SJSA1 (cell line): ENCODE measurements at regions not wholly inside any gene's neighbourhood (a gene's known extent, or its start where the extent isn't known, plus 50 kb on each side); places are given as distances from the start of the nearest gene placed in this dataset.
"Not testable (repeated sequence)": the region's sequence is repeated elsewhere in the genome, so short reads cannot be mapped to it uniquely, and the experiment has no call there.

ENCODE experiments used
- DNase-seq, 2 experiments: peaks; one replicate each; pipeline ENCODE4 v3.0.0-alpha.2; 2015 to 2020; ENCODE audit warnings: low spot score in 2 of 2, low read depth in 1 of 2
- H3K27ac ChIP-seq: fragments of 250-450 bp; sonication (Bioruptor Pico); 2 replicates; pipeline ENCODE4 v1.5.1; 2020; ENCODE audit warnings: mild to moderate bottlenecking, moderate library complexity
- H3K27me3 ChIP-seq: fragments of 250-450 bp; sonication (Bioruptor Pico); replicated peaks from 2 replicates; pipeline ENCODE4 v1.5.1; 2020; ENCODE audit warnings: mild to moderate bottlenecking, moderate library complexity
- H3K36me3 ChIP-seq: fragments of 250-450 bp; sonication (Bioruptor Pico); 2 replicates; pipeline ENCODE4 v1.5.1; 2020; ENCODE audit warnings: mild to moderate bottlenecking
- H3K4me1 ChIP-seq: fragments of 250-450 bp; sonication (Bioruptor Pico); replicated peaks from 2 replicates; pipeline ENCODE4 v1.6.1; 2021; ENCODE audit warnings: mild to moderate bottlenecking
- H3K4me3 ChIP-seq: fragments of 250-450 bp; sonication (Bioruptor Pico); 2 replicates; pipeline ENCODE4 v1.5.1; 2020; ENCODE audit warnings: mild to moderate bottlenecking
- H3K9me3 ChIP-seq: fragments of 250-450 bp; sonication (Bioruptor Pico); replicated peaks from 2 replicates; pipeline ENCODE4 v1.5.1; 2020; ENCODE audit warnings: mild to moderate bottlenecking

GRCh38 chr2:175326801-175327200, 145.3 kb upstream of the ATP5MC3 start:
- Histone ChIP-seq H3K9me3 (no peaks in the 10 kb centered on the region), H3K27ac (no peak overlapping the region), H3K36me3 (no peaks in the 10 kb centered on the region), H3K4me3 (no peak overlapping the region), H3K27me3 (no peaks in the 10 kb centered on the region), H3K4me1 (no peaks in the 10 kb centered on the region)
- DNase-seq: no peak

- H3K27ac ChIP-seq, H3K36me3 ChIP-seq, H3K9me3 ChIP-seq, H3K4me3 ChIP-seq, DNase-seq, H3K27me3 ChIP-seq, H3K4me1 ChIP-seq: not testable (repeated sequence)
Measured at GRCh38 chr2:175326164-175326563, 144.7 kb upstream of the ATP5MC3 start.

GRCh38 chr2:175323162-175323561, 141.7 kb upstream of the ATP5MC3 start:
- Histone ChIP-seq H3K9me3 (no peaks in the 10 kb centered on the region), H3K27ac (no peak overlapping the region), H3K4me1 (no peaks in the 10 kb centered on the region), H3K36me3 (no peaks in the 10 kb centered on the region), H3K27me3 (no peaks in the 10 kb centered on the region), H3K4me3 (no peak overlapping the region)
- DNase-seq: no peak

- no peaks in the 10 kb centered on the region for H3K4me1 ChIP-seq
- DNase-seq: no peak
- H3K27me3 ChIP-seq: no peaks in the 10 kb centered on the region; the same call in none of the 2 replicates
- H3K4me3 ChIP-seq: no peak overlapping the region
- no peaks in the 10 kb centered on the region for H3K9me3 ChIP-seq
- no peaks in the 10 kb centered on the region for H3K36me3 ChIP-seq
- no peak overlapping the region for H3K27ac ChIP-seq
Measured at GRCh38 chr2:175318542-175318941, 137.0 kb upstream of the ATP5MC3 start.

- H3K36me3 ChIP-seq: no peaks in the 10 kb centered on the region
- H3K27me3 ChIP-seq: peaks cover 2% of the 10 kb centered on the region
- H3K27ac ChIP-seq: no peak overlapping the region
- no peaks in the 10 kb centered on the region for H3K4me1 ChIP-seq
- no peak overlapping the region for H3K4me3 ChIP-seq
- H3K9me3 ChIP-seq: no peaks in the 10 kb centered on the region
- no peak for DNase-seq
Measured at GRCh38 chr2:175317751-175318150, 136.2 kb upstream of the ATP5MC3 start.

- peaks cover 3% of the 10 kb centered on the region for H3K27me3 ChIP-seq
- no peak overlapping the region for H3K4me3 ChIP-seq
- no peaks in the 10 kb centered on the region for H3K9me3 ChIP-seq
- no peaks in the 10 kb centered on the region for H3K4me1 ChIP-seq
- no peak overlapping the region for H3K27ac ChIP-seq
- no peaks in the 10 kb centered on the region for H3K36me3 ChIP-seq
- no peak for DNase-seq
Measured at GRCh38 chr2:175312137-175312536, 130.6 kb upstream of the ATP5MC3 start.

- H3K9me3 ChIP-seq: no peaks in the 10 kb centered on the region
- no peaks in the 10 kb centered on the region for H3K4me1 ChIP-seq
- no peak for DNase-seq
- no peaks in the 10 kb centered on the region for H3K36me3 ChIP-seq
- H3K4me3 ChIP-seq: no peak overlapping the region
- peaks cover 3% of the 10 kb centered on the region for H3K27me3 ChIP-seq
- H3K27ac ChIP-seq: no peak overlapping the region
Measured at GRCh38 chr2:175310813-175311504, 129.4 kb upstream of the ATP5MC3 start.

- H3K4me3 ChIP-seq: no peak overlapping the region
- no peaks in the 10 kb centered on the region for H3K36me3 ChIP-seq
- H3K9me3 ChIP-seq: no peaks in the 10 kb centered on the region
- peaks cover 6% of the 10 kb centered on the region for H3K27me3 ChIP-seq
- no peak overlapping the region for H3K27ac ChIP-seq
- DNase-seq: peak in 1 of 2 experiments; percentile 4
- no peaks in the 10 kb centered on the region for H3K4me1 ChIP-seq
Measured at GRCh38 chr2:175309799-175310198, 128.3 kb upstream of the ATP5MC3 start.

GRCh38 chr2:175308005-175308404, 126.5 kb upstream of the ATP5MC3 start:
- Histone ChIP-seq H3K4me1 (no peaks in the 10 kb centered on the region), H3K4me3 (no peak overlapping the region), H3K9me3 (no peaks in the 10 kb centered on the region), H3K36me3 (no peaks in the 10 kb centered on the region), H3K27me3 (peaks cover 6% of the 10 kb centered on the region), H3K27ac (no peak overlapping the region)
- DNase-seq: no peak

- Histone ChIP-seq H3K36me3 (no peaks in the 10 kb centered on the region), H3K27ac (no peak overlapping the region), H3K4me3 (no peak overlapping the region), H3K9me3 (no peaks in the 10 kb centered on the region), H3K4me1 (no peaks in the 10 kb centered on the region), H3K27me3 (peaks cover 3% of the 10 kb centered on the region)
- no peak for DNase-seq
Measured at GRCh38 chr2:175304541-175304940, 123.0 kb upstream of the ATP5MC3 start.

- Histone ChIP-seq H3K4me3 (no peak overlapping the region), H3K36me3 (no peaks in the 10 kb centered on the region), H3K27ac (no peak overlapping the region), H3K27me3 (0 out of 2 replicates have a peak, but pooled peaks cover 4% of the 10 kb centered on the region), H3K4me1 (no peaks in the 10 kb centered on the region), H3K9me3 (no peaks in the 10 kb centered on the region)
- DNase-seq: no peak
Measured at GRCh38 chr2:175293776-175294175, 112.3 kb upstream of the ATP5MC3 start.

- no peaks in the 10 kb centered on the region for H3K9me3 ChIP-seq
- H3K4me3 ChIP-seq: no peak overlapping the region
- no peak for DNase-seq
- 0 out of 2 replicates have a peak, but pooled peaks cover 8% of the 10 kb centered on the region for H3K27me3 ChIP-seq
- no peaks in the 10 kb centered on the region for H3K36me3 ChIP-seq
- no peaks in the 10 kb centered on the region for H3K4me1 ChIP-seq
- no peak overlapping the region for H3K27ac ChIP-seq
Measured at GRCh38 chr2:175293195-175293594, 111.7 kb upstream of the ATP5MC3 start.

- no peak for DNase-seq
- H3K9me3 ChIP-seq: no peaks in the 10 kb centered on the region
- H3K36me3 ChIP-seq: no peaks in the 10 kb centered on the region
- H3K4me1 ChIP-seq: no peaks in the 10 kb centered on the region
- no peak overlapping the region for H3K4me3 ChIP-seq
- H3K27ac ChIP-seq: no peak overlapping the region
- H3K27me3 ChIP-seq: peaks cover 13% of the 10 kb centered on the region
Measured at GRCh38 chr2:175282886-175283285, 101.4 kb upstream of the ATP5MC3 start.

- no peaks in the 10 kb centered on the region for H3K9me3 ChIP-seq
- peak in 1 of 2 experiments; percentile 31 for DNase-seq
Measured at GRCh38 chr2:175282300-175282699, 100.8 kb upstream of the ATP5MC3 start.

GRCh38 chr2:175277772-175278171, 96.3 kb upstream of the ATP5MC3 start:
- H3K36me3 ChIP-seq: no peaks in the 10 kb centered on the region
- DNase-seq: no peak

More at GRCh38 chr2:175282300-175282699, 100.8 kb upstream of the ATP5MC3 start:
- Histone ChIP-seq H3K27ac (no peak overlapping the region), H3K36me3 (no peaks in the 10 kb centered on the region), H3K4me3 (no peak overlapping the region), H3K4me1 (no peaks in the 10 kb centered on the region), H3K27me3 (peaks cover 13% of the 10 kb centered on the region)

More at GRCh38 chr2:175277772-175278171, 96.3 kb upstream of the ATP5MC3 start:
- H3K9me3 ChIP-seq: no peaks in the 10 kb centered on the region
- no peaks in the 10 kb centered on the region for H3K4me1 ChIP-seq
- 0 out of 2 replicates have a peak, but pooled peaks cover 8% of the 10 kb centered on the region for H3K27me3 ChIP-seq
- H3K27ac ChIP-seq: no peak overlapping the region
- H3K4me3 ChIP-seq: no peak overlapping the region
